ENCODE measurements at regions not wholly inside any gene's neighbourhood (a gene's known extent, or its start where the extent isn't known, plus 50 kb on each side); places are given as distances from the start of the nearest gene placed in this dataset.

GRCh38 chr9:107890921-107891465, 401.4 kb upstream of the KLF4 start:
- TF ChIP-seq EP300 (IDR thresholded peaks at IDR 0.05) (no peak), POLR2A (IDR thresholded peaks at IDR 0.05) (no peak)
- TF ChIP-seq, protein P1, sequence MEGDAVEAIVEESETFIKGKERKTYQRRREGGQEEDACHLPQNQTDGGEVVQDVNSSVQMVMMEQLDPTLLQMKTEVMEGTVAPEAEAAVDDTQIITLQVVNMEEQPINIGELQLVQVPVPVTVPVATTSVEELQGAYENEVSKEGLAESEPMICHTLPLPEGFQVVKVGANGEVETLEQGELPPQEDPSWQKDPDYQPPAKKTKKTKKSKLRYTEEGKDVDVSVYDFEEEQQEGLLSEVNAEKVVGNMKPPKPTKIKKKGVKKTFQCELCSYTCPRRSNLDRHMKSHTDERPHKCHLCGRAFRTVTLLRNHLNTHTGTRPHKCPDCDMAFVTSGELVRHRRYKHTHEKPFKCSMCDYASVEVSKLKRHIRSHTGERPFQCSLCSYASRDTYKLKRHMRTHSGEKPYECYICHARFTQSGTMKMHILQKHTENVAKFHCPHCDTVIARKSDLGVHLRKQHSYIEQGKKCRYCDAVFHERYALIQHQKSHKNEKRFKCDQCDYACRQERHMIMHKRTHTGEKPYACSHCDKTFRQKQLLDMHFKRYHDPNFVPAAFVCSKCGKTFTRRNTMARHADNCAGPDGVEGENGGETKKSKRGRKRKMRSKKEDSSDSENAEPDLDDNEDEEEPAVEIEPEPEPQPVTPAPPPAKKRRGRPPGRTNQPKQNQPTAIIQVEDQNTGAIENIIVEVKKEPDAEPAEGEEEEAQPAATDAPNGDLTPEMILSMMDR (IDR thresholded peaks at IDR 0.05), result no peak
- Histone ChIP-seq H3K4me1 (ENCODE audit: insufficient read depth) (peaks cover 10% of the 10 kb centered on the region), H3K9me3 (no peaks in the 10 kb centered on the region), H3K4me3 (no peak overlapping the region), H3K27me3 (no peaks in the 10 kb centered on the region), H3K36me3 (no peaks in the 10 kb centered on the region), H3K27ac (no peak overlapping the region)
- WGBS, 3 donors, result 93 to 96% (median 93%) methylated on average over 3 of the region's 3 CpGs
- no peak for DNase-seq
- intact Hi-C loops (cut with DNase I), result no loop called here

GRCh38 chr9:107888773-107889227, 399.2 kb upstream of the KLF4 start:
- 93 to 95% (median 93%) methylated on average over 2 of the region's 2 CpGs for WGBS, 3 donors
- Histone ChIP-seq H3K9me3 (no peaks in the 10 kb centered on the region), H3K27me3 (no peaks in the 10 kb centered on the region), H3K36me3 (no peaks in the 10 kb centered on the region), H3K4me3 (no peak overlapping the region), H3K27ac (no peak overlapping the region), H3K4me1 (ENCODE audit: insufficient read depth) (peaks cover 4% of the 10 kb centered on the region)
- TF ChIP-seq, protein P1 (IDR thresholded peaks at IDR 0.05), result no peak
- TF ChIP-seq POLR2A (IDR thresholded peaks at IDR 0.05), result no peak
- TF ChIP-seq EP300 (IDR thresholded peaks at IDR 0.05), result no peak
- no peak for DNase-seq
- intact Hi-C loops (cut with DNase I), result no loop called here

GRCh38 chr9:107886826-107887225, 397.3 kb upstream of the KLF4 start:
- H3K4me1 ChIP-seq (ENCODE audit: insufficient read depth), result peaks cover 4% of the 10 kb centered on the region
- no peak for DNase-seq
- no peaks in the 10 kb centered on the region for H3K36me3 ChIP-seq
- H3K27ac ChIP-seq, result no peak overlapping the region
- intact Hi-C loops (cut with DNase I), result no loop called here
- no peak for TF ChIP-seq EP300 (IDR thresholded peaks at IDR 0.05)
- H3K9me3 ChIP-seq, result no peaks in the 10 kb centered on the region
- H3K4me3 ChIP-seq, result no peak overlapping the region
- H3K27me3 ChIP-seq, result no peaks in the 10 kb centered on the region

DNA sequence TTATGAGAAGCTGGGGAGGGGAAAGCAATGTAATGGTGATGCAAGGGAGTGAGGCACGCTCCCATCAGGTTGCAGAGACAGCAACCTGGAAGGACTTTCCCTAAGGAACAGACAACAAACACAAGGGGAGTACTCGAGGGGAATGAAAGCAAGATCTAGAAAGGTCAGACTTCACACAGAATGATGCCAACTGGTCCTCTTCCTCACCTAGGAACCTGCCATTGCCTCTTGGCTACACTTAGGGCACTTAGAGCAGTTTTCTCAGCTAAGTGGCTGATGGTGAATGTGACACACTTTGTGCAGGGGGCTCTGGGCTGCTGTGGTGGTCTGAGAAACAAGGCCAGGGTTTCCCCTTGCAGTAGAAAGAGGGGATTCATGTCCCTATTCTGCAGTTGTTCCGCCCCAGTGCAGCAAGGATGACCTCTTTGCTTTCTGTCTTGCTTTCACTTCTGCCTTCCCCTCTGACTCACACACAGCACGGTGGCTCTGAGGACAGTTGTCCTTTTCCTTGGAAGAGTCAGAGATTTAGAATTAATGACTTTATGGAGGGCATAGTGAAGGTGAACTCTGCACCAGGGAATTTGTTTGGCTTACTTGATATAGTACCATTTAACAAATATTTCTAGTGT, 394.0 kb upstream of the KLF4 start:
- intact Hi-C loops (cut with DNase I), result no loop called here
- DNase-seq, result no peak
- no peak for TF ChIP-seq POLR2A (IDR thresholded peaks at IDR 0.05)
- no peak for TF ChIP-seq EP300 (IDR thresholded peaks at IDR 0.05)
- TF ChIP-seq, protein P1 (IDR thresholded peaks at IDR 0.05), result no peak
- peaks cover under 1% of the 10 kb centered on the region for H3K4me1 ChIP-seq (ENCODE audit: insufficient read depth)
- H3K4me3 ChIP-seq, result no peak overlapping the region
- H3K9me3 ChIP-seq, result no peaks in the 10 kb centered on the region
- H3K36me3 ChIP-seq, result no peaks in the 10 kb centered on the region
- WGBS, 3 donors, result 70 to 85% (median 70%) methylated on average over 4 of the region's 4 CpGs
- H3K27me3 ChIP-seq, result no peaks in the 10 kb centered on the region
- no peak overlapping the region for H3K27ac ChIP-seq

DNA sequence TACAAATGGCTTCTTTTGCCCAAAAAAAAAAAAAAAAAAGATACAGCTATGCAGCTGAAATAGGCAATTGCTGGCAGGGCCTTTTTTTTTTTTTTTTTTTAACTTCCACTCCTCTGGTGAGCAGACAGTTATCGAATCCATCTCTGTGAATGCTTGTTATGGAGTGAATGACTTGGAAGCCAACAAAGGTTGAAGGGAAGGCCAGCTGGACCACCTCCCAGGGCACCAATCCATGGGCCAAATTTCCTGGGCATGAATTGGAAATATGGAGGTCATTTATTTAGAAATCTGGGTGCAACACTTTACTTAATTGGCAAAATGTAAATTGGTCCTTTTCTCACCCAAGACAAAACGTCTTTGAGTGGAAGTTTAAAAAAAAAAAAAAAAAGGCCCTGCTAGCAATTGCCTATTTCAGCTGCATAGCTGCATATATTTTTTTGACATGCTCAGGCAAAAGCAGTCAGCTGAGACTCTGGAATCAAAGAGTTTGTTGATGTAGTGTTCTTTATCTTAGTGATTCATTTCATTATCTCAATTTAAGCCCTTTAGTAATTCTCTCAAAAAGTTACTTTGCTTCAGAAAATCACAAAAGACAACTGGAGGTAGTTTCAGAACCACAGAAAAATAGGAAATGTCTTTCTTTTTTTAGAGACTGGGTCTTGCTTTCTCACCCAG, 392.2 kb upstream of the KLF4 start:
- no peak overlapping the region for H3K27ac ChIP-seq
- intact Hi-C loops (cut with DNase I), result no loop called here
- no peaks in the 10 kb centered on the region for H3K4me1 ChIP-seq (ENCODE audit: insufficient read depth)
- 80 to 94% (median 84%) methylated on average over 2 of the region's 2 CpGs for whole genome bisulfite sequencing, 3 donors
- H3K4me3 ChIP-seq, result no peak overlapping the region
- no peak for TF ChIP-seq POLR2A (IDR thresholded peaks at IDR 0.05)
- no peak for TF ChIP-seq EP300 (IDR thresholded peaks at IDR 0.05)
- TF ChIP-seq, protein P1 (IDR thresholded peaks at IDR 0.05), result no peak
- no peaks in the 10 kb centered on the region for H3K36me3 ChIP-seq
- H3K9me3 ChIP-seq, result no peaks in the 10 kb centered on the region
- no peaks in the 10 kb centered on the region for H3K27me3 ChIP-seq
- DNase-seq, result no peak
